Mammary epithelial cell (primary cell): ENCODE measurements at regions not wholly inside any gene's neighbourhood (a gene's known extent, or its start where the extent isn't known, plus 50 kb on each side); places are given as distances from the start of the nearest gene placed in this dataset.
A peak's percentile ranks its signal among the peaks of the same experiment; 100 is the strongest.

Source experiments
- CTCF ChIP-seq, 2 donors: IDR thresholded peaks in 1 of 2; conservative IDR thresholded peaks in 1 of 2; 2 replicates each; pipeline ENCODE4 v1.5.1; 2011 to 2012; ENCODE audit warnings: inconsistent platforms in 2 of 2, low read length in 2 of 2, mild to moderate bottlenecking in 2 of 2, control low read depth in 1 of 2, low read depth in 1 of 2; ENCODE audit not compliant: insufficient read depth in 1 of 2; ENCODE audit errors: extremely low read depth in 1 of 2
- EZH2 ChIP-seq: IDR thresholded peaks from 2 replicates; pipeline ENCODE4 v1.6.1; 2012; ENCODE audit warnings: low read length, inconsistent platforms, borderline replicate concordance

- TF ChIP-seq EZH2 = no peak
- peak in 1 of 2 donors; percentile 15 for TF ChIP-seq CTCF (conservative IDR thresholded peaks at IDR 0.05 in 1 of 2, IDR thresholded peaks at IDR 0.05 in 1 of 2; ENCODE audit: extremely low read depth in 1 of 2, insufficient read depth in 1 of 2, low read depth in 1 of 2, low read length in 2 of 2)
Measured at GRCh38 chr2:19541884-19542283, 183.5 kb upstream of the OSR1 start.
